K562 (cell line): ENCODE measurements at regions not wholly inside any gene's neighbourhood (a gene's known extent, or its start where the extent isn't known, plus 50 kb on each side); places are given as distances from the start of the nearest gene placed in this dataset.

ENCODE experiments used
- ATAC-seq: fragments of 200-7000 bp; cut with Tn5 transposase; 3 replicates; pipeline ENCODE4 v1.9.1; 2020; ENCODE audit warnings: moderate library complexity
- BruUV-seq: library from RNA; stranded (reverse); fragments of 400-500 nt; replicated peaks from 2 replicates; lab custom pipeline; 2021; lab: Mats Ljungman, UMichigan
- CTCF ChIA-PET: fragments of 300-600 bp; formaldehyde crosslinking; extraction: SDS; loops from one replicate; lab custom pipeline; 2021; ENCODE audit warnings: low intra/inter-chr PET ratio; lab: Yijun Ruan, JAX
- POLR2A ChIA-PET: fragments of 300-600, 350-650 bp; sonication (Branson Sonifier 250); formaldehyde crosslinking; extraction: SDS; loops from one replicate; lab custom pipeline; 2021; ENCODE audit warnings: antibody characterized with exemption, inconsistent platforms; lab: Yijun Ruan, JAX
- DNase-seq, 4 experiments: peaks; one replicate each; pipeline versions ENCODE4 v3.0.0 to v3.0.0-alpha.2; 2011 to 2018; ENCODE audit warnings: low spot score in 3 of 4, mixed read lengths in 3 of 4; ENCODE audit errors: extremely low read depth in 1 of 4
- FAIRE-seq: peaks from 2 replicates; lab custom pipeline; 2011; peaks lifted over from hg19 to GRCh38; lab: Jason Lieb, UNC
- H2AFZ ChIP-seq: 2 replicates; pipeline ENCODE4 v1.6.0; 2011; ENCODE audit warnings: low read depth, low read length, control low read depth, inconsistent platforms
- H3K27ac ChIP-seq: fragments of 200-600 bp; 3 replicates; pipeline ENCODE4 v1.8.0; 2011; ENCODE audit warnings: low read depth, mild to moderate bottlenecking, control low read depth, inconsistent platforms, low read length, moderate library complexity, mixed read lengths; ENCODE audit errors: extremely low read depth
- H3K27me3 ChIP-seq, 2 experiments: fragments of 300-600 bp in 1 of 2; 2 replicates in 1 of 2; 3 replicates in 1 of 2; pipeline versions ENCODE4 v1.6.0 to v1.8.0; 2011; ENCODE audit warnings: inconsistent platforms in 2 of 2, low read length in 2 of 2, mild to moderate bottlenecking in 1 of 2, mixed read lengths in 1 of 2, moderate library complexity in 1 of 2; ENCODE audit not compliant: control insufficient read depth in 2 of 2, insufficient read depth in 2 of 2
- H3K36me3 ChIP-seq: fragments of 300-600 bp; 3 replicates; pipeline ENCODE4 v1.8.0; 2011; ENCODE audit warnings: mild to moderate bottlenecking, low read length, inconsistent platforms; ENCODE audit not compliant: control insufficient read depth, insufficient read depth
- H3K4me1 ChIP-seq, 2 experiments: fragments of 200-600 bp in 1 of 2; replicated peaks in 1 of 2; 2 replicates in 1 of 2; 3 replicates in 1 of 2; pipeline versions ENCODE4 v1.5.1 to v1.8.0; 2011; ENCODE audit warnings: inconsistent platforms in 2 of 2, low read length in 2 of 2, mild to moderate bottlenecking in 1 of 2, mixed read lengths in 1 of 2, moderate library complexity in 1 of 2; ENCODE audit not compliant: control insufficient read depth in 2 of 2, insufficient read depth in 2 of 2
- H3K4me2 ChIP-seq: 2 replicates; pipeline ENCODE4 v1.6.1; 2011; ENCODE audit warnings: low read length, control low read depth, inconsistent platforms, mixed read lengths; ENCODE audit not compliant: insufficient read depth
- H3K4me3 ChIP-seq: fragments of 200-600 bp; sonication (generic), shearing (Covaris generic); 2 replicates; pipeline ENCODE4 v1.5.1; 2016; ENCODE audit warnings: control low read depth, inconsistent platforms
- H3K79me2 ChIP-seq: fragments of 200-600 bp; 3 replicates; pipeline ENCODE4 v1.8.0; 2011; ENCODE audit warnings: low read length, inconsistent platforms; ENCODE audit not compliant: control insufficient read depth, insufficient read depth
- H3K9ac ChIP-seq, 2 experiments: 2 replicates each; pipeline versions ENCODE4 v1.6.0 to v1.6.1; 2011; ENCODE audit warnings: low read depth in 2 of 2, low read length in 2 of 2, control low read depth in 1 of 2, inconsistent platforms in 1 of 2, mild to moderate bottlenecking in 1 of 2, mixed read lengths in 1 of 2; ENCODE audit not compliant: insufficient read depth in 1 of 2
- H3K9me1 ChIP-seq: one replicate; pipeline ENCODE4 v1.6.0; 2011; ENCODE audit warnings: inconsistent platforms, mild to moderate bottlenecking, low read length, moderate library complexity; ENCODE audit not compliant: control insufficient read depth, insufficient read depth
- H3K9me3 ChIP-seq: replicated peaks from 2 replicates; pipeline ENCODE4 v1.5.1; 2011; ENCODE audit warnings: low read depth, low read length, inconsistent platforms; ENCODE audit not compliant: control insufficient read depth, insufficient read depth
- H4K20me1 ChIP-seq: replicated peaks from 2 replicates; pipeline ENCODE4 v1.6.1; 2011; ENCODE audit warnings: low read length, inconsistent platforms, mixed read lengths; ENCODE audit not compliant: control insufficient read depth, insufficient read depth
- POU5F1 ChIP-seq: fragments of 150-350 bp; IDR thresholded peaks from 2 replicates; pipeline ENCODE4 v1.6.1; 2014; ENCODE audit warnings: borderline replicate concordance, low read length, low read depth, mild to moderate bottlenecking; ENCODE audit not compliant: partially characterized antibody
- SRSF7 ChIP-seq: fragments of 200-400 bp; formaldehyde crosslinking; optimal IDR thresholded peaks from 2 replicates; pipeline ENCODE3; 2017; ENCODE audit warnings: mild to moderate bottlenecking, low read depth, low read length
- TAF9B ChIP-seq: fragments of 450-650 bp; IDR thresholded peaks from 2 replicates; pipeline ENCODE4 v1.6.1; 2018; ENCODE audit warnings: mild to moderate bottlenecking; ENCODE audit not compliant: partially characterized antibody
- TEAD4 ChIP-seq, 2 experiments: sonication (generic) in 1 of 2; formaldehyde crosslinking in 1 of 2; IDR thresholded peaks; 2 replicates each; pipeline versions ENCODE4 v1.6.1 to v1.8.0; 2012 to 2022; ENCODE audit warnings: borderline replicate concordance in 1 of 2, inconsistent platforms in 1 of 2, low read length in 1 of 2, mild to moderate bottlenecking in 1 of 2, missing genetic modification reagents in 1 of 2
- ZNF23 ChIP-seq: fragments of 250-450 bp; sonication (Bioruptor Pico); IDR thresholded peaks from 2 replicates; pipeline ENCODE4 v1.4.0; 2020; ENCODE audit warnings: mild to moderate bottlenecking
- ZNF253 ChIP-seq: fragments of 250-450 bp; sonication (Bioruptor Pico); conservative IDR thresholded peaks from 2 replicates; pipeline ENCODE4 v1.6.1; 2021; ENCODE audit warnings: mild to moderate bottlenecking
- ZNF318 ChIP-seq, 2 experiments: fragments of 450-650 bp; IDR thresholded peaks; 2 replicates each; pipeline ENCODE4 v1.6.1; 2016; ENCODE audit warnings: mild to moderate bottlenecking in 2 of 2, borderline replicate concordance in 1 of 2, low read depth in 1 of 2, moderate library complexity in 1 of 2
- WGBS: fragments of 100-300 bp; shearing (Covaris generic); methylation state at CpG from one replicate; pipeline ENCODE4 v1.1.6; 2016; ENCODE audit warnings: low coverage, mixed read lengths; ENCODE audit not compliant: insufficient coverage; ENCODE audit errors: missing lambda C conversion rate; 5-methylcytosine and 5-hydroxymethylcytosine counted together
- in situ Hi-C: fragments of 300-500 bp; cut with MboI; formaldehyde crosslinking; loops from 4 replicates; pipeline ENCODE4 v1.15.0; 2018; ENCODE audit warnings: inconsistent platforms, mixed read lengths
- intact Hi-C: fragments of 100-400 bp; cut with micrococcal nuclease; formaldehyde crosslinking; loops from 2 replicates; pipeline ENCODE4 v1.14.2; 2022
- TF ChIP-seq, protein P1 (sequence below), 2 experiments: fragments of 250-450 bp in 1 of 2; fragments of 450-650 bp in 1 of 2; sonication (Bioruptor Pico) in 1 of 2; IDR thresholded peaks; 2 replicates each; pipeline versions ENCODE4 v1.6.1 to v1.8.0; 2016 to 2021; ENCODE audit warnings: mild to moderate bottlenecking in 2 of 2, moderate library complexity in 2 of 2, missing compliant biosample characterization in 1 of 2, missing genetic modification characterization in 1 of 2
- TF ChIP-seq, protein P2 (sequence below): fragments of 450-650 bp; IDR thresholded peaks from 2 replicates; pipeline ENCODE4 v1.7.1; 2018; ENCODE audit warnings: mild to moderate bottlenecking, low read depth; ENCODE audit not compliant: partially characterized antibody

DNA sequence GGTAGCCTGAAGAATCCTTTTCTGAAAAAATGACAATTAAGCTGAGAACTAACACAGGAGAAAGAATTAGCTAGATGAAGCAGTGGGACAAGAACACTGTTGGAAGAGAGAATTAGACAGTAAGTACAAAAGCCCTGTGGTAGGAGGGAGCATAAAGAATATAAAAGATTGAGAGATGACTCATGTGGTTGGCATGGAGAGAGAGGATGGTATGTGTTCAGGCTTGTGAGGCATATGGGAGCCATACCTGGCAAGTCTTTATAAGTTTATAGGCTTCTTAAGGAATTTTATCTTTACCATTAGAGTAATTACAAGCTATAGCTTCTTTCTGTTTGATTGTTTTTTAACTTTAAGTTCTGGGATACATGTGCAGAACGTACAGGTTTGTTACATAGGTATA lies 325.0 kb downstream of the ARL6IP6 start:
- Histone ChIP-seq H2AFZ (no peak overlapping the region), H3K27ac (no peak overlapping the region), H3K9ac (no peak overlapping the region), H3K9me3 (no peaks in the 10 kb centered on the region; the same call in 1 of the 2 replicates), H3K36me3 (no peaks in the 10 kb centered on the region), H3K4me3 (no peak overlapping the region), H4K20me1 (no peaks in the 10 kb centered on the region), H3K79me2 (no peaks in the 10 kb centered on the region), H3K4me2 (no peak overlapping the region), H3K27me3 (no peaks in the 10 kb centered on the region), H3K9me1 (no peaks in the 10 kb centered on the region), H3K4me1 (no peaks in the 10 kb centered on the region)
- DNase-seq, result no peak
- ChIA-PET CTCF (no interaction called here), POLR2A (no interaction called here)
- no peak for FAIRE-seq
- ATAC-seq, result no peak
- 0% methylated on average over 1 of the region's 1 CpG for WGBS
- in situ Hi-C loops (no loop called here), intact Hi-C loops (no loop called here)
- no TSS peak for BruUV-seq
- TF ChIP-seq TAF9B (no peak), ZNF253 (no peak), POU5F1 (no peak), ZNF318 (IDR thresholded peaks at IDR 0.05; ENCODE audit: borderline replicate concordance in 1 of 2, low read depth in 1 of 2) (no peak), ZNF23 (CRISPR knock-in tag) (no peak), TEAD4 (IDR thresholded peaks at IDR 0.05; ENCODE audit: low read length) (no peak), TEAD4 (CRISPR knock-in tag; IDR thresholded peaks at IDR 0.05; ENCODE audit: borderline replicate concordance) (no peak), SRSF7 (no peak)
- TF ChIP-seq, protein P1, sequence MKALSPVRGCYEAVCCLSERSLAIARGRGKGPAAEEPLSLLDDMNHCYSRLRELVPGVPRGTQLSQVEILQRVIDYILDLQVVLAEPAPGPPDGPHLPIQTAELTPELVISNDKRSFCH (CRISPR knock-in tag; IDR thresholded peaks at IDR 0.05), result no peak
- TF ChIP-seq, protein P1 (tag; IDR thresholded peaks at IDR 0.05), result no peak
- TF ChIP-seq, protein P2, sequence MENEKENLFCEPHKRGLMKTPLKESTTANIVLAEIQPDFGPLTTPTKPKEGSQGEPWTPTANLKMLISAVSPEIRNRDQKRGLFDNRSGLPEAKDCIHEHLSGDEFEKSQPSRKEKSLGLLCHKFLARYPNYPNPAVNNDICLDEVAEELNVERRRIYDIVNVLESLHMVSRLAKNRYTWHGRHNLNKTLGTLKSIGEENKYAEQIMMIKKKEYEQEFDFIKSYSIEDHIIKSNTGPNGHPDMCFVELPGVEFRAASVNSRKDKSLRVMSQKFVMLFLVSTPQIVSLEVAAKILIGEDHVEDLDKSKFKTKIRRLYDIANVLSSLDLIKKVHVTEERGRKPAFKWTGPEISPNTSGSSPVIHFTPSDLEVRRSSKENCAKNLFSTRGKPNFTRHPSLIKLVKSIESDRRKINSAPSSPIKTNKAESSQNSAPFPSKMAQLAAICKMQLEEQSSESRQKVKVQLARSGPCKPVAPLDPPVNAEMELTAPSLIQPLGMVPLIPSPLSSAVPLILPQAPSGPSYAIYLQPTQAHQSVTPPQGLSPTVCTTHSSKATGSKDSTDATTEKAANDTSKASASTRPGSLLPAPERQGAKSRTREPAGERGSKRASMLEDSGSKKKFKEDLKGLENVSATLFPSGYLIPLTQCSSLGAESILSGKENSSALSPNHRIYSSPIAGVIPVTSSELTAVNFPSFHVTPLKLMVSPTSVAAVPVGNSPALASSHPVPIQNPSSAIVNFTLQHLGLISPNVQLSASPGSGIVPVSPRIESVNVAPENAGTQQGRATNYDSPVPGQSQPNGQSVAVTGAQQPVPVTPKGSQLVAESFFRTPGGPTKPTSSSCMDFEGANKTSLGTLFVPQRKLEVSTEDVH, result no peak
